ENCODE measurements at regions not wholly inside any gene's neighbourhood (a gene's known extent, or its start where the extent isn't known, plus 50 kb on each side); places are given as distances from the start of the nearest gene placed in this dataset.

GRCh38 chr12:125968413-125968812 lies 903.2 kb downstream of the AACS start (continued):
- TF ChIP-seq FOXP1 (CRISPR knock-in tag; IDR thresholded peaks at IDR 0.05; ENCODE audit: borderline replicate concordance) (no peak), TP53 (CRISPR knock-in tag; IDR thresholded peaks at IDR 0.05) (no peak), USF2 (CRISPR knock-in tag; IDR thresholded peaks at IDR 0.05) (no peak), GTF2I (CRISPR knock-in tag; conservative IDR thresholded peaks at IDR 0.05) (no peak), ZNF281 (CRISPR knock-in tag; IDR thresholded peaks at IDR 0.05) (no peak)

- POLR2A ChIA-PET: no interaction called here
- DNase-seq (ENCODE audit: low spot score): no peak
- Mint-ChIP-seq H3K36me3 (peaks cover 66% of the 10 kb centered on the region), H3K27me3 (ENCODE audit: low read depth) (peaks cover 9% of the 10 kb centered on the region), H3K27ac (no peak overlapping the region), H3K4me3 (no peak overlapping the region), H3K4me1 (no peaks in the 10 kb centered on the region), H3K9me3 (peaks cover 74% of the 10 kb centered on the region)
- CTCF ChIA-PET: no interaction called here
- TF ChIP-seq ZNF423 (CRISPR knock-in tag; IDR thresholded peaks at IDR 0.05) (no peak), E2F5 (CRISPR knock-in tag; IDR thresholded peaks at IDR 0.05) (no peak), USF2 (CRISPR knock-in tag; IDR thresholded peaks at IDR 0.05) (no peak), GRHL2 (CRISPR knock-in tag; IDR thresholded peaks at IDR 0.05; ENCODE audit: insufficient replicate concordance, severe bottlenecking) (no peak), CTCF (IDR thresholded peaks at IDR 0.05) (no peak), ZNF281 (CRISPR knock-in tag; IDR thresholded peaks at IDR 0.05) (no peak), ZNF416 (CRISPR knock-in tag; IDR thresholded peaks at IDR 0.05) (no peak), STAT6 (CRISPR knock-in tag; conservative IDR thresholded peaks at IDR 0.05; ENCODE audit: low read depth) (no peak), EMX1 (CRISPR knock-in tag; IDR thresholded peaks at IDR 0.05) (no peak), ZNF396 (CRISPR knock-in tag; IDR thresholded peaks at IDR 0.05; ENCODE audit: borderline replicate concordance) (no peak), OVOL2 (CRISPR knock-in tag; IDR thresholded peaks at IDR 0.05; ENCODE audit: borderline replicate concordance) (no peak), KAT7 (CRISPR knock-in tag; IDR thresholded peaks at IDR 0.05; ENCODE audit: borderline replicate concordance) (no peak), AR (CRISPR knock-in tag; IDR thresholded peaks at IDR 0.05) (no peak), ZNF425 (CRISPR knock-in tag; conservative IDR thresholded peaks at IDR 0.05) (no peak)
- no peak for ATAC-seq
These were observed 906.7 kb downstream of the AACS start for GRCh38 chr12:125971981-125972380.
